Fibroblast of skin of right biceps (primary cell): ENCODE measurements at regions not wholly inside any gene's neighbourhood (a gene's known extent, or its start where the extent isn't known, plus 50 kb on each side); places are given as distances from the start of the nearest gene placed in this dataset.

Experiments
- DNase-seq: peaks from one replicate; pipeline ENCODE4 v3.0.0-alpha.2; 2013

DNA sequence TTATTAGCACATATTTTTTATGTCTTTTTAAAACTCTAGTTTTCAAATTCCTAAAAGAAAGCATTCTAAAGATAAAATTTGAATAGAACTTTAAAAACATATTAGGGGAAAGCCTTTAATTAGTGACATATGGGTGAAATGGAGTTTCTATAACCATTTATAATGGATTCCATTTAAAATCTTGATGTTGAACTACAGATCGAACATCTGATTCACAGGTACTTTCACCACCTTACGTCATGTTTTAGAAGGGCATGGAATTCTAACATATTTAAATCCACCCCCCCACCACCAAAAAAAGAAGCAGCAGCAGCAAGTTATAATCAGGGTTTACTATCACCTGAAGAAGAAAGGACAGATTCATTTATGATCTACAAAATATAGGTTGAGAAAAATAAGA lies 298.4 kb downstream of the SMOC2 start:
- no peak for DNase-seq

DNA sequence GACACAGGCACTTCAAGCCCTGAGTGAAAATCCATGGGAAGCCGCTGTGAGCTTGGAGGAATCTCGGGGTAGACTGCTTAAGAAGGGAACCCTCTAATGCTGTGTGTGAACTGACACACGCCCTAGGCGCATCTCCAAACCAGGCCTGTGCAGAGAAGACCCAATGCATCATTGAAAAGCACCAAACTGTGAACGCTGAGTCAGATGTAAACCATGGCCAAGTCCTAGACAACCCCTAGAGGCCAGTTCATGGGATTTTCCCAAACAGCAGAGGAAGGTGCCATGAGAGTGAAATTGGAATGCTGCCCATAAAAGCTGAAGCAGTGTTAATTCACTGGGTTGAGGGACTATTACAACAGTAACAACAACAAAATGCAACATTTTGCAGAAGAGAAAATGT lies 296.5 kb downstream of the SMOC2 start:
- no peak for DNase-seq

DNA sequence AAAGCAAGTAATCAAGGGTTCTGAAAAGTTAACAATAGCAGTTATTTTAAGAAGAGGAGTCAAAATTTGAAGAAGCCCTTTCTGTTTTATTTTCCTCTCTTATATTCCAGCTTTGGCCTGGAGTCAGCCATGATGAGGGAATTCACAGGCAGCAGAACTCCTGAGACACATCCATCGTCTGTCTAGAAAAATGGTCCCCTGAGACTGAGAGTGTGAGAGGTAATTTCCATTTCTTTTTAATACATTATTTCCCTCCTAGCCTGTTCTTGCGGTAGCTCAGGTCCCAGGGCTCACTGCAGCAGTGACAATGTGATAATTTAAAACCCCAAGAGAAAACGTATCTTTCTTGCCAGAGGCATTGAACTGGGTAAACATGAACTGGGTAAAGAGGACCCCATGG lies 296.0 kb downstream of the SMOC2 start:
- DNase-seq = no peak

- no peak for DNase-seq
Observed at GRCh38 chr6:168736039-168736438, 295.1 kb downstream of the SMOC2 start.

GRCh38 chr6:168735268-168735949 lies 294.4 kb downstream of the SMOC2 start:
- DNase-seq = no peak

- DNase-seq = no peak
Observed at GRCh38 chr6:168734523-168734922, 293.5 kb downstream of the SMOC2 start.

GRCh38 chr6:168732676-168733075 lies 291.7 kb downstream of the SMOC2 start:
- no peak for DNase-seq

- no peak for DNase-seq
Observed at GRCh38 chr6:168730931-168731716, 290.1 kb downstream of the SMOC2 start.

DNA sequence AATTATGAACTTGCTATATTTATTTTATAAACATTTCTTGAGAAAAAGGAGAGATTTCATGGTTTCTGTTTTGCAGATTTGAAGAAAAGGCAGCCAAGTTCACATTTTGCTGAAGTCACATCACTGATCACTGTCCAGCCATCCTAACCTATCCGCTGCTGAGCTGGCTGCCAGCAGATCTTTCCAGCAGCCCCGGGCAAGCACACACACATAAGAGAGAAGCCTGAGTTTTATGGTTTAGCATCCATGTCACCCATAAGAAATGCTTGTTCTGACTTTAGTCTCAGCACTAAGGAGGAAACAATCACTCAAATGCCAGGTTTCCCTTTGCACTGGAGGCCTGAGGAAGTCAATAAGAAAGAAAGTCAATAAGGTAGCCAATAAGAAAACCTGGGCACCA lies 287.1 kb downstream of the SMOC2 start:
- no peak for DNase-seq

- no peak for DNase-seq
Observed at GRCh38 chr6:168726312-168726856, 285.4 kb downstream of the SMOC2 start.

DNA sequence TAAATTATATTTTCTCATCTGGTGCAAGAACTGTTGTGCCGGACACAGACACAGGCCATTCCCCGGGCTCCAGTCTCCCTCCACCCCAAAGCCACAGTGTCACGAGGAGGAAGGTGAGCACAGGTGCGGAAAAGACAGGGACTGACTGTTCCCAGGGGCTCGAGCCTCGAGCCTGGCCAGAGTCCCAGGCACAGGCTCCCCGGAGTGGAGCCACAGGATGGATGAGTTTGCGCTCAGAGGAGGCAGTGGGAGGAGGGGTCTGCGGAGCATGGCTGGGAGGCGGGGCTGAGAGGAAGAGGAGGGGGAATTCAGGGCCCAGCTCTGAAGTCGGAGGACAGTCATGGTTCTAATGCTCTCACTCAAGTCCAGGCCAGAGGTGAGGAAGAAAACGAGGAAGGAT lies 284.8 kb downstream of the SMOC2 start:
- no peak for DNase-seq

- DNase-seq = no peak
Observed at GRCh38 chr6:168724669-168725570, 283.9 kb downstream of the SMOC2 start.

DNA sequence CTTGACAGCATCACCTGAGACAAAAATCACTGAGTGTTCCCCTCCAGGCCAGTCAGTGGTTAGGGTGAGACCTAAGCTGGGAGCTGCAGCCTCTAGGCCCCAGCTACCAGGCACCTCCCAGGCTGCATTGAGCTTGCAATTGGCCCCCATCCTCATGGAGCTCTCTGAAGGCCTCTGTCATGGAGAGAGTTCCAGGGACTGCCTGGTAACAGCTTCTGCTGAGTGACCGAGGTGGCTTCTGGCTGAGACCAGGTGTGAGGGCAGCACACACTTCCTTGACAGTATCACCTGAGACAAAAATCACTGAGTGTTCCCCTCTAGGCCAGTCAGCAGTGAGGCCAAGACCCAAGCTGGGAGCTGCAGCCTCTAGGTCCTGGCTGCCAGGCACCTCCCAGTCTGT lies 283.0 kb downstream of the SMOC2 start:
- DNase-seq = no peak

GRCh38 chr6:168722397-168722796 lies 281.4 kb downstream of the SMOC2 start:
- no peak for DNase-seq

DNA sequence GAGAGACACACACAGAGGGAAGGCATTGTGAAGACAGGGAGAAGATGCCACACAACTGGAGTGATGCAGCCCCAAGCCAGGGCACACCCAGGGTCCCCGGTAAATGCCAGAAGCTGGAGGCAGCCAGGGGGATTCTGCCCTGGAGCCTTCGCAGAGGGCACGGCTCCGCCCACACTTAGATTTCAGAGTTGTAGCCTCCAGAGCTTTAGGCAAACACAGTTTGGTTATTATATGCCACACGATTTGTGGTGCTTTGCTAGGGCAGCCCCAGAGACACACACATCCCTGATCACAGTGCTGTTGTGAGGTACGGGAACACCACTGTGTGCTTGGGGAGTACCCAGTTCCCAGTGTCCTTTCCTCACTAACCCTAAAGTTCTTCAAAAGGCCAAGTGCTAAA lies 280.6 kb downstream of the SMOC2 start:
- DNase-seq = no peak

GRCh38 chr6:168719901-168720300 lies 278.9 kb downstream of the SMOC2 start:
- no peak for DNase-seq

DNA sequence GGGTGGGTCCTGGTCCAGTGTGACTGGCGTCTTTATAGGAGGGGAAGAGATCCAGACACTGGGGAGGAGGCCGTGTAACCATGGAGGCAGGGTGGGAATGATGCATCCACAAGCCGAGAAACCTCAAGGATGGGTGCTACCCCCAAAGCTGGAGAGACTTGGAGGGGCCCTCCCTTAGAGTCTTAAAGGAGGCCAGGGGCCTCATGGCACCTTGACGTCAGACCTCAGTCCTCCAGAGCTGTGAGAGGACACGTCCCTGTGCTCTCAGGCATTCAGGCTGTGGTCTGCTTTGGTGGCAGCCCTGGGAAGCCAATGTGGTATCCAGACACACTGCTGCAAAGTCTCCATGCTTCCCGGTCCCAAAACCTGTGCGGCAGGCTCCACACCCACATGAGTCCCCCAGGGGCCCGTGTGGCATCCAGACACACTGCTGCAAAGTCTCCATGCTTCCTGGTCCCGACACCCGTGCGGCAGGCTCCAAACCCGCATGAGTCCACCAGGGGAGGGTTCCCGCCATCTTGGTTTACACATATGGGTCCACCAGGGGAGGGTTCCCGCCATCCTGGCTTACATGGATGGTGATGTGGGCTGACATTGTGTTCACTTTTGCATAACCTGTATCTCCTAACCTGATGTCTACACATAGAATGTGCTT lies 278.0 kb downstream of the SMOC2 start:
- no peak for DNase-seq
